GM21737 (cell line): ENCODE measurements at regions not wholly inside any gene's neighbourhood (a gene's known extent, or its start where the extent isn't known, plus 50 kb on each side); places are given as distances from the start of the nearest gene placed in this dataset.

Source experiments
- ATAC-seq: cut with Tn5 transposase; IDR thresholded peaks from one replicate; pipeline ENCODE4 v1.9.1; 2021; ENCODE audit warnings: mild to moderate bottlenecking, moderate library complexity; ENCODE audit not compliant: unreplicated experiment

GRCh38 chr1:81032973-81033425, 767.7 kb upstream of the ADGRL2 start:
- no peak for ATAC-seq

GRCh38 chr1:81032374-81032773, 768.4 kb upstream of the ADGRL2 start:
- no peak for ATAC-seq

- ATAC-seq, result no peak
Measured at GRCh38 chr1:81030441-81030840, 770.3 kb upstream of the ADGRL2 start.

- no peak for ATAC-seq
Measured at GRCh38 chr1:81029266-81029665, 771.5 kb upstream of the ADGRL2 start.

- no peak for ATAC-seq
Measured at GRCh38 chr1:81023187-81023724, 777.5 kb upstream of the ADGRL2 start.

GRCh38 chr1:81021134-81021533, 779.6 kb upstream of the ADGRL2 start:
- ATAC-seq, result no peak

- ATAC-seq, result no peak
Measured at GRCh38 chr1:81020506-81020905, 780.2 kb upstream of the ADGRL2 start.

- no peak for ATAC-seq
Measured at GRCh38 chr1:81010126-81010525, 790.6 kb upstream of the ADGRL2 start.

GRCh38 chr1:81008293-81008692, 792.4 kb upstream of the ADGRL2 start:
- ATAC-seq, result no peak

GRCh38 chr1:81007024-81007423, 793.7 kb upstream of the ADGRL2 start:
- no peak for ATAC-seq

- ATAC-seq, result no peak
Measured at GRCh38 chr1:81006502-81006901, 794.2 kb upstream of the ADGRL2 start.

GRCh38 chr1:81004011-81004410, 796.7 kb upstream of the ADGRL2 start:
- no peak for ATAC-seq

- ATAC-seq, result no peak
Measured at GRCh38 chr1:80994934-80995333, 805.8 kb upstream of the ADGRL2 start.

GRCh38 chr1:80994038-80994437, 806.7 kb upstream of the ADGRL2 start:
- ATAC-seq, result no peak

GRCh38 chr1:80993154-80993980, 807.4 kb upstream of the ADGRL2 start:
- no peak for ATAC-seq

GRCh38 chr1:80989455-80989854, 811.3 kb upstream of the ADGRL2 start:
- ATAC-seq, result no peak

- no peak for ATAC-seq
Measured at GRCh38 chr1:80988926-80989325, 811.8 kb upstream of the ADGRL2 start.

GRCh38 chr1:80987824-80988223, 812.9 kb upstream of the ADGRL2 start:
- no peak for ATAC-seq

GRCh38 chr1:80987106-80987505, 813.6 kb upstream of the ADGRL2 start:
- ATAC-seq, result no peak

- no peak for ATAC-seq
Measured at GRCh38 chr1:80982831-80983230, 817.9 kb upstream of the ADGRL2 start.

- no peak for ATAC-seq
Measured at GRCh38 chr1:80973101-80973500, 827.6 kb upstream of the ADGRL2 start.

GRCh38 chr1:80966266-80966665, 834.5 kb upstream of the ADGRL2 start:
- ATAC-seq, result no peak

GRCh38 chr1:80962564-80962963, 838.2 kb upstream of the ADGRL2 start:
- no peak for ATAC-seq
